Suprapubic skin (tissue), 4 donors: ENCODE measurements at regions not wholly inside any gene's neighbourhood (a gene's known extent, or its start where the extent isn't known, plus 50 kb on each side); places are given as distances from the start of the nearest gene placed in this dataset.

Source experiments
- DNase-seq, 2 donors: peaks; one replicate each; pipeline ENCODE4 v3.0.0-alpha.2; 2019; ENCODE audit warnings: low spot score in 2 of 2
- H3K27ac ChIP-seq: fragments of 200-600 bp; sonication (generic); one replicate; pipeline ENCODE4 v1.5.1; 2019
- H3K27me3 ChIP-seq: fragments of 200-600 bp; sonication (generic); one replicate; pipeline ENCODE4 v1.5.1; 2019
- H3K36me3 ChIP-seq: fragments of 200-600 bp; sonication (generic); one replicate; pipeline ENCODE4 v1.5.1; 2019
- H3K4me1 ChIP-seq: fragments of 200-600 bp; sonication (generic); one replicate; pipeline ENCODE4 v1.5.1; 2019
- H3K4me3 ChIP-seq: fragments of 200-600 bp; sonication (generic); one replicate; pipeline ENCODE4 v1.5.1; 2019; ENCODE audit warnings: mild to moderate bottlenecking
- H3K9me3 ChIP-seq: fragments of 200-600 bp; sonication (generic); one replicate; pipeline ENCODE4 v1.5.1; 2019
- EP300 ChIP-seq: sonication (generic); formaldehyde crosslinking; IDR thresholded peaks from one replicate; pipeline ENCODE4 v1.6.1; 2017; ENCODE audit warnings: antibody characterized with exemption
- POLR2A ChIP-seq, 2 donors: fragments of 450-650 bp; IDR thresholded peaks; one replicate each; pipeline ENCODE4 v1.6.1; 2017; ENCODE audit warnings: antibody characterized with exemption in 2 of 2, mild to moderate bottlenecking in 2 of 2, moderate library complexity in 2 of 2
- POLR2AphosphoS5 ChIP-seq, 3 donors: sonication (generic); formaldehyde crosslinking; IDR thresholded peaks; one replicate each; pipeline ENCODE4 v1.6.1; 2017; ENCODE audit warnings: antibody characterized with exemption in 3 of 3
- WGBS: methylation state at CpG from one replicate; pipeline ENCODE4 v1.1.5; 2018; 5-methylcytosine and 5-hydroxymethylcytosine counted together
- TF ChIP-seq, protein P1 (sequence below), 2 donors: fragments of 200-600 bp in 1 of 2; fragments of 450-650 bp in 1 of 2; sonication (generic) in 1 of 2; IDR thresholded peaks; one replicate each; pipeline ENCODE4 v1.5.1; 2016 to 2019; ENCODE audit warnings: antibody characterized with exemption in 2 of 2, mild to moderate bottlenecking in 1 of 2, moderate library complexity in 1 of 2

DNA sequence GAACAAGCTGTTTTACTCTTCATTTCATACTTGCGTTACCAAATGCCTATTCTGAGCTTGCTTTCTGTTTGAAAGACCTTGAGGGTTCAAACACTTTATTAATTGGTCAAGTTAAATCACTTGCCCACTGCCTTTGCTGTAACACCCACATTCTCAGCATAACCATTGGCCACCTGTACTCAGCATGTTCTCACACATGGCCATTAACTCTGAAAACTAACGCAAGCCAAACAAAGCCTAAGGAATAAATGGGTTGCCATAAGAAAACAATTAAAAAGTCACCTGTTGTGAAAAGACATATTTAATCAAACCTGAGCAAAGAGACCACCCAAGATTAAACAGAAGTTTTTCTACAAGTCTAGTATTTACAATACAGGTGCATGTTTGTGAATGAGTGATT, 517.2 kb upstream of the SPRY2 start:
- 91% methylated on average over 2 of the region's 2 CpGs for WGBS
- H3K9me3 ChIP-seq: no peaks in the 10 kb centered on the region
- no peaks in the 10 kb centered on the region for H3K27me3 ChIP-seq
- no peak overlapping the region for H3K4me3 ChIP-seq
- no peaks in the 10 kb centered on the region for H3K4me1 ChIP-seq
- no peak for TF ChIP-seq EP300
- TF ChIP-seq, protein P1, sequence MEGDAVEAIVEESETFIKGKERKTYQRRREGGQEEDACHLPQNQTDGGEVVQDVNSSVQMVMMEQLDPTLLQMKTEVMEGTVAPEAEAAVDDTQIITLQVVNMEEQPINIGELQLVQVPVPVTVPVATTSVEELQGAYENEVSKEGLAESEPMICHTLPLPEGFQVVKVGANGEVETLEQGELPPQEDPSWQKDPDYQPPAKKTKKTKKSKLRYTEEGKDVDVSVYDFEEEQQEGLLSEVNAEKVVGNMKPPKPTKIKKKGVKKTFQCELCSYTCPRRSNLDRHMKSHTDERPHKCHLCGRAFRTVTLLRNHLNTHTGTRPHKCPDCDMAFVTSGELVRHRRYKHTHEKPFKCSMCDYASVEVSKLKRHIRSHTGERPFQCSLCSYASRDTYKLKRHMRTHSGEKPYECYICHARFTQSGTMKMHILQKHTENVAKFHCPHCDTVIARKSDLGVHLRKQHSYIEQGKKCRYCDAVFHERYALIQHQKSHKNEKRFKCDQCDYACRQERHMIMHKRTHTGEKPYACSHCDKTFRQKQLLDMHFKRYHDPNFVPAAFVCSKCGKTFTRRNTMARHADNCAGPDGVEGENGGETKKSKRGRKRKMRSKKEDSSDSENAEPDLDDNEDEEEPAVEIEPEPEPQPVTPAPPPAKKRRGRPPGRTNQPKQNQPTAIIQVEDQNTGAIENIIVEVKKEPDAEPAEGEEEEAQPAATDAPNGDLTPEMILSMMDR (IDR thresholded peaks at IDR 0.05): no peak
- no peak for DNase-seq
- H3K36me3 ChIP-seq: no peaks in the 10 kb centered on the region
- no peak overlapping the region for H3K27ac ChIP-seq

DNA sequence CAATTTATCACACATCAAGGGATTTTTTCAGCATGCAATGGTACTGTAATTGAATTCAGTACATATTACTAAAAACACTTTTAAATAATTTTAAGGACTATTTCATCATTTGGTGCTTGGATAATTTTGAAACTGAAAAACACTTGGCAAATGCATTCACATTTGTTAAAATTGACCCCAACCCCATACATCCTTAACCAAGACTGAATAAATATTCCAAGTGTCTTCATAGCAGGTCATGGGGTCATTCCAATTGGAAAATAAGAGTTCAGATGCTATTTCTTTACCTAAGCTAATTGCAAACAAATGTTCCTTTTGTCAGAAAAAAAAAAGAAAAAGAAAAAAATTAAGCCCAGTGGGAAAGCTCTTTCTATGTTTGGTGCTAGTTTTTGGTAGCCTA, 516.4 kb upstream of the SPRY2 start:
- no peak overlapping the region for H3K4me3 ChIP-seq
- no peaks in the 10 kb centered on the region for H3K27me3 ChIP-seq
- no peak overlapping the region for H3K27ac ChIP-seq
- DNase-seq: no peak
- no peaks in the 10 kb centered on the region for H3K4me1 ChIP-seq
- H3K36me3 ChIP-seq: no peaks in the 10 kb centered on the region
- no peaks in the 10 kb centered on the region for H3K9me3 ChIP-seq
- TF ChIP-seq, protein P1 (IDR thresholded peaks at IDR 0.05): no peak
- no peak for TF ChIP-seq EP300
- TF ChIP-seq POLR2A (IDR thresholded peaks at IDR 0.05): no peak
- TF ChIP-seq POLR2AphosphoS5 (IDR thresholded peaks at IDR 0.05): no peak

DNA sequence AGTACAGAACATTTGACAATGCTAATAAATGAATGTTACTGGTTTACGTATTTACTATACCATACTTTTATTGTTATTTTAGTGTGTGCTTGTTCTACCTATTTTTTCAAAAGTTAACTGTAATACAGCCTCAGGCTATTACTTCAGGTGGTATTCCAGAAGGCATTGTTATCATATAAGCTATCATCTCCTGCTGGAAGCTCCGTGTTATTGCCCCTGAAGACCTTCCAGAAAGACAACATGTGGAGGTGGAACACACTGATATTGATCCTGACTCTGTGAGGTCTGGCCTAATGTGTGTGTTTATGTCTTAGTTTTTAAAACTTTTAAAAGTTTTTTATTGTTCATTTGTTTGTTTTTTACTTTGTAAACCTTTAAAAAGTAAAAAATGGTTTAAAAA, 509.8 kb upstream of the SPRY2 start:
- Histone ChIP-seq H3K4me1 (no peaks in the 10 kb centered on the region), H3K4me3 (no peak overlapping the region), H3K27me3 (no peaks in the 10 kb centered on the region), H3K9me3 (no peaks in the 10 kb centered on the region), H3K36me3 (no peaks in the 10 kb centered on the region), H3K27ac (no peak overlapping the region)
- WGBS: 77% methylated on average over 2 of the region's 2 CpGs
- DNase-seq: no peak
- TF ChIP-seq POLR2A (IDR thresholded peaks at IDR 0.05) (no peak), EP300 (no peak), POLR2AphosphoS5 (IDR thresholded peaks at IDR 0.05) (no peak)
- TF ChIP-seq, protein P1 (IDR thresholded peaks at IDR 0.05): no peak

DNA sequence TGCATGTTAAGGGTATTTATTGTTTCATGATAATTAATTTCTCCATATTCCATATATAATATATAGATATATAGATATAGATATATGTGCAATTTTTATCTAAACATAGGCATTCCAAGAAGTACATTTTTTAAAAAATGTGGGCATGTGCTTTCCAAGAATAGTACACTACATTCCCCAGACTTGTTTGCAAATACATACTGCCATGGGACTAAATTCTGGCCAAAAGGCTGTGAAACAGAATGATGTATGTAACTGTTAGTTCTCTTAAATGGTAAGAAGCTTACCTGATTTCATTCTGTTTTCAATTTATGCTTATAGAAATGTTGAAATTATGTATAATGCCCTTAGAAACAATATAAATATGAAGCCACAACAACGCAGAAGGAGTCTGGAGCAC, 503.2 kb upstream of the SPRY2 start:
- Histone ChIP-seq H3K36me3 (no peaks in the 10 kb centered on the region), H3K27ac (no peak overlapping the region), H3K4me1 (no peaks in the 10 kb centered on the region), H3K27me3 (no peaks in the 10 kb centered on the region), H3K4me3 (no peak overlapping the region), H3K9me3 (no peaks in the 10 kb centered on the region)
- no peak for TF ChIP-seq POLR2A (IDR thresholded peaks at IDR 0.05)
- no peak for TF ChIP-seq EP300
- TF ChIP-seq, protein P1 (IDR thresholded peaks at IDR 0.05): no peak
- no peak for TF ChIP-seq POLR2AphosphoS5 (IDR thresholded peaks at IDR 0.05)
- WGBS: 94% methylated on average over 1 of the region's 1 CpG
- DNase-seq: no peak

DNA sequence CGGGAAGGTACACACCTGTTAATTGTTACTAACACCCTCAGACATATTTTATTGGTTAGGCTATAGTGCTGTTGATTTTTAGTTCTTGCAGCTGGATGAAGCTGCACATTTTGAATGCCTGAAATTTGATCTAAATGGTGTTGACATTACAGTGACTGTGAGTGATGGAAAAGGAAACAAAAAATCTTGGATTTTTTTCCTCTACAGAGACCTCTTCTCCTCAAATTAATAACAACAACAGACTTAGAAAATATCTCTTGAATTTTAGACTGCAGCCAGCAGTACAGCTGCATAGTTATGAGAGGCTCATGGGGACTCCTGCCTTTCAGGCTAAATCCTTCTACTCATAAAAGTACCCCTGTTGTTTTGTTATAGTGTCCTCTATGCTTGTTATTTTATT, 500.5 kb upstream of the SPRY2 start:
- H3K4me1 ChIP-seq: no peaks in the 10 kb centered on the region
- H3K9me3 ChIP-seq: no peaks in the 10 kb centered on the region
- H3K4me3 ChIP-seq: no peak overlapping the region
- no peak for DNase-seq
- TF ChIP-seq POLR2AphosphoS5 (IDR thresholded peaks at IDR 0.05) (no peak), EP300 (no peak), POLR2A (IDR thresholded peaks at IDR 0.05) (no peak)
- TF ChIP-seq, protein P1 (IDR thresholded peaks at IDR 0.05): no peak
- no peak overlapping the region for H3K27ac ChIP-seq
- H3K27me3 ChIP-seq: no peaks in the 10 kb centered on the region
- no peaks in the 10 kb centered on the region for H3K36me3 ChIP-seq
- WGBS: 36% methylated on average over 1 of the region's 1 CpG
